HL-60 (cell line): ENCODE measurements at regions not wholly inside any gene's neighbourhood (a gene's known extent, or its start where the extent isn't known, plus 50 kb on each side); places are given as distances from the start of the nearest gene placed in this dataset.

Experiments
- CTCF ChIP-seq: IDR thresholded peaks from one replicate; pipeline ENCODE4 v1.5.1; 2011; ENCODE audit warnings: low read length, control low read depth, inconsistent platforms; ENCODE audit not compliant: insufficient read depth
- SPI1 ChIP-seq: IDR thresholded peaks from 2 replicates; pipeline ENCODE4 v1.6.1; 2012; ENCODE audit warnings: low read depth, mild to moderate bottlenecking, borderline replicate concordance

DNA sequence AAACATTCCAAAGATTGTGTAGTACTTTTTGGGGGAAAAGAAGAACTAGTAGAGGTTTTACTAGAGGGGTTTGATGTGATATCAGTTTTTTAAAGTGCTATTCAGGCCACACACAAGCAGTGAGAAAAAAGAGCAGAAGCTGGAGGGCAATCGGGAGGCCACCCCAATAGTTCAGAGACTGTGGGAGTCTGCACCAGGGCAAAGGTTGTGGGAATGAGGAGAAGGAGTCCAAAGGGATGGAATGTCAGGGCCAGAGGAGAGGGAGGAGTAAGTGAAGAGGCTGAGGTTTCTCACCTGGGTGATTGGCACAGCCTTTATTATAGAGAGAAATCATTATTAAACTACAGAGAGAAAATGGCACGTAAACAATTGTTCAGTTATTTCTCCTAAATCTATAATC is 134.9 kb upstream of the RAD23B start:
- TF ChIP-seq SPI1 (no peak), CTCF (no peak)
